ENCODE measurements at regions not wholly inside any gene's neighbourhood (a gene's known extent, or its start where the extent isn't known, plus 50 kb on each side); places are given as distances from the start of the nearest gene placed in this dataset.

GRCh38 chr7:145797507-145797906 is 319.1 kb upstream of the CNTNAP2 start:
- no peak for TF ChIP-seq CTCF (IDR thresholded peaks at IDR 0.05)
- TF ChIP-seq POLR2A (IDR thresholded peaks at IDR 0.05): no peak
